ENCODE measurements at regions not wholly inside any gene's neighbourhood (a gene's known extent, or its start where the extent isn't known, plus 50 kb on each side); places are given as distances from the start of the nearest gene placed in this dataset.

DNA sequence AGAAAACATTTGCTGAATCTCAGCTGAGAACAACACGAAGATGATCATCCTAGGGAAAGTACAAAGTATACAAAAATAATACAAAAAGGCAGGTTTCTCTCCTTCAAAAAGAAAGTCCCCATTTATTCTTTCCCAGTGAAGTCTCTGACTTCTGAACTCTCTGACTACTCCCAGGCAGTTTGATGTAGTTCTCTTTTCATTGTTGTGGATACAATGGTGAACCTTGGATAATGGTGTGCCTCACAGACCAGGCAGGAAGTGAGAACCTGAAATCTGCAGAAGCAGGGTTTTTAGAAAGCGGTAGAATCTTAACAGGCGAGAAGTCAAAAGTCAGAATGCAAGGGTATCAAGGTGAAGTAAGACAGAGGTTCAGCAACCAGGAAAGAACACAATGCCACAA is 150.8 kb upstream of the NRP1 start:
- H3K4me3 ChIP-seq (ENCODE audit: low read depth, low read length), result no peak overlapping the region
- no peak overlapping the region for H3K18ac ChIP-seq (ENCODE audit: low read length)
- no peaks in the 10 kb centered on the region for H3K27me3 ChIP-seq (ENCODE audit: insufficient read depth, low read length)
- no peak overlapping the region for H3K4ac ChIP-seq (ENCODE audit: low read depth, low read length)
- no peak overlapping the region for H2BK12ac ChIP-seq (ENCODE audit: low read length)
- H3K79me2 ChIP-seq (ENCODE audit: control insufficient read depth, insufficient read depth, low read length, poor library complexity), result no peaks in the 10 kb centered on the region
- no peak overlapping the region for H3K27ac ChIP-seq (ENCODE audit: low read depth, low read length)
- H3K9ac ChIP-seq (ENCODE audit: low read length), result no peak overlapping the region
- H3K36me3 ChIP-seq (ENCODE audit: control insufficient read depth in 1 of 2, insufficient read depth in 2 of 2, low read length in 2 of 2), result no peaks in the 10 kb centered on the region
- H3K4me1 ChIP-seq (ENCODE audit: control insufficient read depth in 1 of 2, insufficient read depth in 2 of 2, low read length in 2 of 2), result peaks cover 0 to 3% of the 10 kb centered on the region in 2 experiments
- H3K4me2 ChIP-seq (ENCODE audit: low read length), result no peak overlapping the region
- no peak overlapping the region for H2AK5ac ChIP-seq (ENCODE audit: low read length)
- no peak for DNase-seq
- H3K14ac ChIP-seq (ENCODE audit: low read length), result no peak overlapping the region
- no peak overlapping the region for H3K23ac ChIP-seq (ENCODE audit: low read length)
- no peak overlapping the region for H2BK5ac ChIP-seq (ENCODE audit: low read depth, low read length, poor library complexity)
- no peaks in the 10 kb centered on the region for H3K9me3 ChIP-seq (ENCODE audit: insufficient read depth, low read depth, low read length)
- H4K8ac ChIP-seq (ENCODE audit: low read depth, low read length), result no peak overlapping the region
- no peak overlapping the region for H4K91ac ChIP-seq (ENCODE audit: low read depth, low read length)
- H4K12ac ChIP-seq (ENCODE audit: low read depth, low read length), result no peak overlapping the region
- no peaks in the 10 kb centered on the region for H3K79me1 ChIP-seq (ENCODE audit: low read length)
- WGBS (ENCODE audit: extremely low coverage, insufficient coverage, insufficient read length), result no CpG with 5 or more reads among the region's 3 CpGs
- no peak overlapping the region for H2AFZ ChIP-seq (ENCODE audit: insufficient read depth, low read length, poor library complexity)
- H2BK120ac ChIP-seq (ENCODE audit: insufficient read depth, low read length, poor library complexity), result no peak overlapping the region

DNA sequence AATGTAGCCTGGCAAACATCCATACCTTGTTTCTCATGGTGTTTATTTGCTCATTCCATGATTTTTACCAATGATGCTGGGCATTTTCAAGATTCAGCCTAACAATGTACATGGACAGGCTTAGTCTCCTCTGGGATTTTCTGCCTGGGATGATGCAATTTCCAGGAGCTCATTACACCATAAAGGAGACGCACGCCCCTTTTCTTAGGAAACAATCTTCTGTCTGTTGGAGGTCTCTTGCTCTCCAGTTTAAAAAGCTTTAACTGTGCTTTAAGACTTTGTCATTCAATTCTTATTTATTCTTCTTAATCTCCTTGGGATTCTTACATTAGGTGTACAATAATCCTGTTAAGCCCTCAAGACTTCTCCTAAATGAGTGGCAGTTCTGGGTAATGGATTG is 150.3 kb upstream of the NRP1 start:
- Histone ChIP-seq H3K14ac (ENCODE audit: low read length) (no peak overlapping the region), H2AK5ac (ENCODE audit: low read length) (no peak overlapping the region), H3K27me3 (ENCODE audit: insufficient read depth, low read length) (no peaks in the 10 kb centered on the region), H2AFZ (ENCODE audit: insufficient read depth, low read length, poor library complexity) (no peak overlapping the region), H2BK12ac (ENCODE audit: low read length) (no peak overlapping the region), H3K9ac (ENCODE audit: low read length) (no peak overlapping the region), H3K36me3 (ENCODE audit: control insufficient read depth in 1 of 2, insufficient read depth in 2 of 2, low read length in 2 of 2) (no peaks in the 10 kb centered on the region), H3K79me2 (ENCODE audit: control insufficient read depth, insufficient read depth, low read length, poor library complexity) (no peaks in the 10 kb centered on the region), H2BK120ac (ENCODE audit: insufficient read depth, low read length, poor library complexity) (no peak overlapping the region), H3K9me3 (ENCODE audit: insufficient read depth, low read depth, low read length) (no peaks in the 10 kb centered on the region), H3K18ac (ENCODE audit: low read length) (no peak overlapping the region), H4K8ac (ENCODE audit: low read depth, low read length) (no peak overlapping the region), H3K79me1 (ENCODE audit: low read length) (no peaks in the 10 kb centered on the region), H3K4me3 (ENCODE audit: low read depth, low read length) (no peak overlapping the region), H3K4ac (ENCODE audit: low read depth, low read length) (no peak overlapping the region), H2BK5ac (ENCODE audit: low read depth, low read length, poor library complexity) (no peak overlapping the region), H3K4me2 (ENCODE audit: low read length) (no peak overlapping the region), H3K23ac (ENCODE audit: low read length) (no peak overlapping the region), H4K12ac (ENCODE audit: low read depth, low read length) (no peak overlapping the region), H4K91ac (ENCODE audit: low read depth, low read length) (no peak overlapping the region), H3K4me1 (ENCODE audit: control insufficient read depth in 1 of 2, insufficient read depth in 2 of 2, low read length in 2 of 2) (peaks cover 0 to 3% of the 10 kb centered on the region in 2 experiments), H3K27ac (ENCODE audit: low read depth, low read length) (no peak overlapping the region)
- DNase-seq, result no peak
- no CpG with 5 or more reads among the region's 2 CpGs for WGBS (ENCODE audit: extremely low coverage, insufficient coverage, insufficient read length)

DNA sequence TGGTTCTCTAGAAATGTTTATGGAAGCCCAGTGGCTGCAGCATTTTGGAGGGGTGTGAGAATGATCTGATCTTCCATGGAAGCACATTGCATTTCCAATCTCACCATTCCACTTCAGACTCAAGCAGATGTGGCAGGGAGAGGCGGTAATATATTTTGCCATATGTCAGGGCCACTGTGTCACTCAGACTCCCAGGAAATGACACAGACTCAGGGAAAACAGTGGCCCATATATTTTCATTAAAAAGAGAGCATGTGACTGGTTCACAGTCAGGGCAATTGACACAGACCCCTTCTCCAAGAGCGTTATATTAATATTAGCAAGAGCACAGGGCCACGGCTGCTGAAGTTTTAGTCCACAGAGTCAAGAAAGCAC is 149.3 kb upstream of the NRP1 start:
- no peaks in the 10 kb centered on the region for H3K9me3 ChIP-seq (ENCODE audit: insufficient read depth, low read depth, low read length)
- no peaks in the 10 kb centered on the region for H3K36me3 ChIP-seq (ENCODE audit: control insufficient read depth in 1 of 2, insufficient read depth in 2 of 2, low read length in 2 of 2)
- H2BK12ac ChIP-seq (ENCODE audit: low read length), result no peak overlapping the region
- no peak overlapping the region for H4K12ac ChIP-seq (ENCODE audit: low read depth, low read length)
- H3K4me2 ChIP-seq (ENCODE audit: low read length), result no peak overlapping the region
- H3K4ac ChIP-seq (ENCODE audit: low read depth, low read length), result no peak overlapping the region
- no peak for DNase-seq
- H3K18ac ChIP-seq (ENCODE audit: low read length), result no peak overlapping the region
- peaks cover 0 to 3% of the 10 kb centered on the region in 2 experiments for H3K4me1 ChIP-seq (ENCODE audit: control insufficient read depth in 1 of 2, insufficient read depth in 2 of 2, low read length in 2 of 2)
- no peak overlapping the region for H3K4me3 ChIP-seq (ENCODE audit: low read depth, low read length)
- no peak overlapping the region for H2AFZ ChIP-seq (ENCODE audit: insufficient read depth, low read length, poor library complexity)
- H4K8ac ChIP-seq (ENCODE audit: low read depth, low read length), result no peak overlapping the region
- no peak overlapping the region for H3K14ac ChIP-seq (ENCODE audit: low read length)
- H2BK5ac ChIP-seq (ENCODE audit: low read depth, low read length, poor library complexity), result no peak overlapping the region
- H3K79me2 ChIP-seq (ENCODE audit: control insufficient read depth, insufficient read depth, low read length, poor library complexity), result no peaks in the 10 kb centered on the region
- H3K79me1 ChIP-seq (ENCODE audit: low read length), result no peaks in the 10 kb centered on the region
- H2AK5ac ChIP-seq (ENCODE audit: low read length), result no peak overlapping the region
- no peak overlapping the region for H3K9ac ChIP-seq (ENCODE audit: low read length)
- no peaks in the 10 kb centered on the region for H3K27me3 ChIP-seq (ENCODE audit: insufficient read depth, low read length)
- no peak overlapping the region for H2BK120ac ChIP-seq (ENCODE audit: insufficient read depth, low read length, poor library complexity)
- no CpG with 5 or more reads among the region's 3 CpGs for WGBS (ENCODE audit: extremely low coverage, insufficient coverage, insufficient read length)
- H3K27ac ChIP-seq (ENCODE audit: low read depth, low read length), result no peak overlapping the region
- no peak overlapping the region for H4K91ac ChIP-seq (ENCODE audit: low read depth, low read length)
- no peak overlapping the region for H3K23ac ChIP-seq (ENCODE audit: low read length)

DNA sequence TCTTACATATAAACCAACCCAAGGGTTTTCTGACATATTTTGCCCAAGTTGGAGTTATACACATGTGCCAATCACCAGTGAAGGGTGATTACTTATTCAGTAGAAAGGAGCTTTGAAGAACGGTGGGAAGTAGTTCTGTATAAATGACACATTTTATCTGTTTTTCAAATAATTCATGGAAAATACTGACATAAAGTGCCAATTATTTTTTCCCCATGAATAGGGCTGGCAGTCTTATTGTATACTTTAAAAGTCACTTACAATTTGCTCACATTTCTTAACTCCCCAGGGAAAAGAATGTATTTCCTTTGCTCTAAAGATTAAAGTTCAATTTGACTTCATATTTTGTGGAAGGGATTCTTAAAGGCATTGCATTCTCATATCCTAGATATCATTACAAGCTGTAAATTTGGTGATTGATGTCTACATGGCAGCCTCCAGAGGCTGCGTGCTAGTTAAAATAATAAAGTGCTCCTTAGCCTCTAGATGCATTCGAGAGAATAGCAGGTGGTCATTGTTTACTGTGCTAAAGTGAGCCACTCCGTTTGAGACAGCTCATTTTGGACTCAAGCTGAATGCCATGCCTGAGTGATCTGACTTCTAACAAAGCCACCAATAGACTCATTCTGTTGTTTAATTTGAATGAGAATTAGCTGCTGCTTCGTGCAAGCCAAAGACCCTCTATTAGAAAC is 148.8 kb upstream of the NRP1 start:
- Histone ChIP-seq H3K27me3 (ENCODE audit: insufficient read depth, low read length) (no peaks in the 10 kb centered on the region), H3K4me2 (ENCODE audit: low read length) (no peak overlapping the region)
- no CpG with 5 or more reads among the region's 5 CpGs for WGBS (ENCODE audit: extremely low coverage, insufficient coverage, insufficient read length)

More for the DNA sequence above, 148.8 kb upstream of the NRP1 start:
- H3K4me3 ChIP-seq (ENCODE audit: low read depth, low read length), result no peak overlapping the region
- no peak overlapping the region for H3K18ac ChIP-seq (ENCODE audit: low read length)
- H3K9ac ChIP-seq (ENCODE audit: low read length), result no peak overlapping the region
- no peaks in the 10 kb centered on the region for H3K79me2 ChIP-seq (ENCODE audit: control insufficient read depth, insufficient read depth, low read length, poor library complexity)
- no peak overlapping the region for H3K27ac ChIP-seq (ENCODE audit: low read depth, low read length)
- no peak overlapping the region for H4K8ac ChIP-seq (ENCODE audit: low read depth, low read length)
- no peak overlapping the region for H2AK5ac ChIP-seq (ENCODE audit: low read length)
- H3K23ac ChIP-seq (ENCODE audit: low read length), result no peak overlapping the region
- no peak overlapping the region for H4K12ac ChIP-seq (ENCODE audit: low read depth, low read length)
- peaks cover 0 to 3% of the 10 kb centered on the region in 2 experiments for H3K4me1 ChIP-seq (ENCODE audit: control insufficient read depth in 1 of 2, insufficient read depth in 2 of 2, low read length in 2 of 2)
- no peak for DNase-seq
- H3K36me3 ChIP-seq (ENCODE audit: control insufficient read depth in 1 of 2, insufficient read depth in 2 of 2, low read length in 2 of 2), result no peaks in the 10 kb centered on the region
- no peaks in the 10 kb centered on the region for H3K9me3 ChIP-seq (ENCODE audit: insufficient read depth, low read depth, low read length)
- no peak overlapping the region for H2BK5ac ChIP-seq (ENCODE audit: low read depth, low read length, poor library complexity)
- H2AFZ ChIP-seq (ENCODE audit: insufficient read depth, low read length, poor library complexity), result no peak overlapping the region
- H2BK12ac ChIP-seq (ENCODE audit: low read length), result no peak overlapping the region
- no peaks in the 10 kb centered on the region for H3K79me1 ChIP-seq (ENCODE audit: low read length)
- no peak overlapping the region for H3K4ac ChIP-seq (ENCODE audit: low read depth, low read length)
- no peak overlapping the region for H2BK120ac ChIP-seq (ENCODE audit: insufficient read depth, low read length, poor library complexity)
- no peak overlapping the region for H4K91ac ChIP-seq (ENCODE audit: low read depth, low read length)
- H3K14ac ChIP-seq (ENCODE audit: low read length), result no peak overlapping the region

Measured in trophoblast cell (in vitro differentiated cells and primary cell).